GM12892 (cell line): ENCODE measurements at regions not wholly inside any gene's neighbourhood (a gene's known extent, or its start where the extent isn't known, plus 50 kb on each side); places are given as distances from the start of the nearest gene placed in this dataset.
A peak's percentile ranks its signal among the peaks of the same experiment; 100 is the strongest.

ENCODE experiments used
- DNase-seq: peaks from one replicate; pipeline ENCODE4 v3.0.0; 2011; ENCODE audit not compliant: insufficient read length
- FAIRE-seq: peaks from 2 replicates; lab custom pipeline; 2011; peaks lifted over from hg19 to GRCh38; lab: Jason Lieb, UNC
- POLR2A ChIP-seq: IDR thresholded peaks from 2 replicates; pipeline ENCODE4 v1.6.1; 2011; ENCODE audit warnings: low read depth, low read length, control low read depth
- POLR2AphosphoS5 ChIP-seq: IDR thresholded peaks from 2 replicates; pipeline ENCODE4 v1.6.1; 2011; ENCODE audit warnings: low read depth, low read length, control low read depth
- TAF1 ChIP-seq: IDR thresholded peaks from 2 replicates; pipeline ENCODE4 v1.6.1; 2011; ENCODE audit warnings: low read depth, mild to moderate bottlenecking, control low read depth, low read length, borderline replicate concordance

- DNase-seq (no peak), FAIRE-seq (no peak)
- TF ChIP-seq TAF1: no peak
- no peak for TF ChIP-seq POLR2A
- no peak for TF ChIP-seq POLR2AphosphoS5
Observed at GRCh38 chr4:159010100-159010499, 92.8 kb upstream of the RAPGEF2 start.

GRCh38 chr4:159010563-159011260 is 92.2 kb upstream of the RAPGEF2 start:
- TF ChIP-seq POLR2A (no peak), TAF1 (no peak), POLR2AphosphoS5 (no peak)
- FAIRE-seq (no peak), DNase-seq (no peak)

GRCh38 chr4:159012381-159012780 is 90.5 kb upstream of the RAPGEF2 start:
- TF ChIP-seq TAF1: no peak
- no peak for TF ChIP-seq POLR2A
- no peak for TF ChIP-seq POLR2AphosphoS5
- no peak for DNase-seq
- FAIRE-seq: no peak

- TF ChIP-seq POLR2AphosphoS5: no peak
- TF ChIP-seq POLR2A: no peak
- no peak for TF ChIP-seq TAF1
- no peak for FAIRE-seq
- DNase-seq: no peak
Observed at GRCh38 chr4:159013692-159014091, 89.2 kb upstream of the RAPGEF2 start.

GRCh38 chr4:159014859-159015258 is 88.0 kb upstream of the RAPGEF2 start:
- no peak for FAIRE-seq
- TF ChIP-seq POLR2A (no peak), POLR2AphosphoS5 (no peak), TAF1 (no peak)
- no peak for DNase-seq

- DNase-seq (no peak), FAIRE-seq (no peak)
- TF ChIP-seq POLR2A (no peak), TAF1 (no peak), POLR2AphosphoS5 (no peak)
Observed at GRCh38 chr4:159015841-159016240, 87.0 kb upstream of the RAPGEF2 start.

- no peak for FAIRE-seq
- TF ChIP-seq POLR2AphosphoS5: no peak
- TF ChIP-seq TAF1: no peak
- no peak for TF ChIP-seq POLR2A
Observed at GRCh38 chr4:159016593-159017024, 86.3 kb upstream of the RAPGEF2 start.

GRCh38 chr4:159017323-159018026 is 85.4 kb upstream of the RAPGEF2 start:
- no peak for DNase-seq
- FAIRE-seq: no peak
- no peak for TF ChIP-seq POLR2AphosphoS5
- no peak for TF ChIP-seq TAF1
- TF ChIP-seq POLR2A: no peak

More at GRCh38 chr4:159016593-159017024, 86.3 kb upstream of the RAPGEF2 start:
- DNase-seq: peak; percentile 23

- TF ChIP-seq POLR2A (no peak), POLR2AphosphoS5 (no peak), TAF1 (no peak)
- peak; percentile 96 for FAIRE-seq
- DNase-seq: peak; percentile 32
Observed at GRCh38 chr4:159018062-159018629, 84.7 kb upstream of the RAPGEF2 start.

- DNase-seq (no peak), FAIRE-seq (no peak)
- TF ChIP-seq TAF1 (no peak), POLR2AphosphoS5 (no peak), POLR2A (no peak)
Observed at GRCh38 chr4:159019356-159019755, 83.5 kb upstream of the RAPGEF2 start.

GRCh38 chr4:159021597-159022385 is 81.1 kb upstream of the RAPGEF2 start:
- no peak for FAIRE-seq
- DNase-seq: no peak
- no peak for TF ChIP-seq POLR2AphosphoS5
- no peak for TF ChIP-seq POLR2A
- TF ChIP-seq TAF1: no peak
